Stimulated activated CD4-positive, alpha-beta T cell treated with anti-CD3 and anti-CD28 coated beads, Interleukin-2, amount 100 ng/mL, for 4 hours (primary cell): ENCODE measurements at regions not wholly inside any gene's neighbourhood (a gene's known extent, or its start where the extent isn't known, plus 50 kb on each side); places are given as distances from the start of the nearest gene placed in this dataset.
"Not testable (repeated sequence)": the region's sequence is repeated elsewhere in the genome, so short reads cannot be mapped to it uniquely, and the experiment has no call there.

ENCODE experiments used
- DNase-seq: peaks from one replicate; pipeline ENCODE4 v3.0.0-alpha.2; 2020; ENCODE audit warnings: low read depth

- DNase-seq = no peak
Measured at GRCh38 chr19:33866696-33867095, 70.0 kb downstream of the KCTD15 start.

GRCh38 chr19:33868076-33868735, 71.5 kb downstream of the KCTD15 start:
- DNase-seq = no peak

- no peak for DNase-seq
Measured at GRCh38 chr19:33868788-33869412, 72.2 kb downstream of the KCTD15 start.

- DNase-seq = not testable (repeated sequence)
Measured at GRCh38 chr19:33870298-33870932, 73.7 kb downstream of the KCTD15 start.

DNA sequence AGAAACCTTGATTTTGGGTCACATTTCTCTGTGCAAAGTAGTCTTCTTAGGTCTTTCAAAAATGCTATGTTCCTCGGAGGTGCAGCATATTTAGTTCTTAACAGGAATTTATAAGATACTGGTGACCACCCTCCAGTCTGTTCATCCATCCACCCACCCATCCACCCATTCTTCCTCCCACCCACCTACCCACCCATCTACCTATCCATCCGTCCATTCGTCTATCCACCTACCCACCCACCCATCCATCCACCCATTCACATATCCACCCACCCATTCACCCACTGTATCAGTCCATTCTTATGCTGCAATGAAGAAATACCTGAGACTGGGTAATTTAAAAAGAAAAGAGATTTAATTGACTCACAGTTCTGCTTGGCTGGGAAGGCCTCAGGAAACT, 74.9 kb downstream of the KCTD15 start:
- DNase-seq = no peak

GRCh38 chr19:33872445-33873320, 76.0 kb downstream of the KCTD15 start:
- DNase-seq = no peak

DNA sequence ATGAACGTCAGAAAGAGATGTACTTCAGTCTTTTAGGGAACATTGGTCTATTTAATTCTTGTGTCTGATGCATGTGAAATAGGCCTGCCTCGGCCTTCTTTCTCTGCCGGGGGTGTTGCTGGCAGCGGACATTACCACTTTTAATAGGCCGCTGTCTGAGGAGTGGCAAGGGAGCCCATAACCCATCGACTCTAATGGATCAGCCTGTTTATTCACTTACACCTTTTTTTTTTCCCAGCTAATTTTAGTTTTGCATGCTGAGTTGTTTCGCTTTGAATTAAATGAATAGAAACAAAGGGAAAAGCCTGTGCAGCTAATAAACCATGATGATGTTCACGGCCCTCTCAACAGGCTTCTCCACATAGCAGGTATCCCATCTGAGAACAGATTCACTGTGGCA, 78.4 kb downstream of the KCTD15 start:
- DNase-seq = no peak

- DNase-seq = no peak
Measured at GRCh38 chr19:33876192-33876591, 79.5 kb downstream of the KCTD15 start.

GRCh38 chr19:33878030-33878544, 81.4 kb downstream of the KCTD15 start:
- DNase-seq = no peak

DNA sequence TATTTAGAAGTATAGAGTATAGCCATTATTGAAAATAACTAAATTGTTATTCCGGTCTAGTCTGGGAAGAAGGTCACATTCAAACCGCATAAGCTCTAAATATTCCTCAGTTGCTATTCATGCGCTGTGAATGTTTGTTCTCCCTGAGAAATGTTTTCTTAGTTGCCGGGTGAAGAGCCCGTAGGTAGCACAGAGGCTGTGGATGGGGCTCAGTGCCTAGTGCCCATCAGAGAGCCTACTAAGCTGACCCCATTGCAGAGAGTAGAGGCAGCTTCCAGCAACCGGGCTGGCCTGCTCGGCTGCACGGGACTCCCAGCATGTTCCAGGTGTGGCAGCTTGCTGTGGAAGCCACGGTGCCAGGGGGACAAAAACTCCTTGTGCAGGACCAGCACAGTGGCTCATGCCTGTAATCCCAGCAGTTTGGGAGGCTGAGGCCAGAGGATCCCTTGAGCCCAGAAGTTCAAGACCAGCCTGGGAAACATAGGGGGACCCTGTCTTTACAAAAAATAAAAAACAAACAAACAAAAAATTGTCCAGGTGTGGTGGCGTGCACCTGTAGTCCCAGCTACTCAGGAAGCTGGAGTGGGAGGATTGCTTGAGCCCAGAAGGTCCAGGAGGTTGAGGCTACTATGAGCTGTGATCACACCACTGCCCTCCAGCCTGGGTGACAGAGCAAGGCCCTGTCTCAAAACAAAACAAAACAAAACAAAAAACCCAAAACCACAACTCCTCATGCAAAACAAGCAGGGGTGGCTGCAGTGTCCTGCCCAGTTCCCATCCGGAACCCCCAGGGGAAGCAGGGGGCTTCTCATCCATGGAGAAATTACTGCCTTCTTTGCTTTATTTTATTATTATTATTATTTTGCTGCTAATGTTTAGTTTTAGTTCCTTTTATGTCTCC, 82.5 kb downstream of the KCTD15 start:
- DNase-seq = no peak

DNA sequence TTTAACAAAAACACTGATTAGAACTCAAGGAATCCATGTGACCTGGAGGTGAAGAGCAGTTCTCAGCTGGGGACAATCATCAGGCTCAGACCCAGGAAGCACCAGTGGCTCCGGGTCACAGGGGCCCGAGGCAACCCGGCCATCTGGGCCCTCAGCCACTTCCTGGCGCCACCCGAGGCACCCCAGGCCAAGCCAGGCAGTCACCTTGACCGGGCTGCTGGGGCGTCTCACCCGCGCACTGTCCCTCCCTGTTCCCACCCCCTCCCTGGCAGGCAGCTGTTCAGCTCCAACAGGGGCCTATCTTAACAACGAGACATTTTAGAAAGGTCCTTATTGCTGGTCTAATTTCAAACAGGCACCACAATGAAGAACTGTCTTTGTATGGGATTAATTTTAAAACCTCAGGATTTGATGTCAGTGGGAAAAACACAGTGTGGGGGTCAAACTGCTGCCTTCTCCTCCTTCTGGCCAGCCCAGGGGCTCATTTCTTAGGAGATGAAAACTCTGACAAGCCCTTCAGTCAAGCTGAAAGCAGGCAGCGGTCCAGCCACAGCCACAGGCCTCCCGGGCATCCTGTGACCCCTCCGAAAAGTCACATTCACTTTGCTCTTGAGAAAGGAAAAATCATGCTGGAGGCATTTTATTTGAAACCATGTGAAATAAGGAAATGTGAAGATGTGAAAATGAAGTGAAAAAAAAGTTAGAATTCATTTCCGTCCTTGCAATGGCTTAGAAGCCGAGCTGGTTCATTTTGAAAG, 83.3 kb downstream of the KCTD15 start:
- no peak for DNase-seq

DNA sequence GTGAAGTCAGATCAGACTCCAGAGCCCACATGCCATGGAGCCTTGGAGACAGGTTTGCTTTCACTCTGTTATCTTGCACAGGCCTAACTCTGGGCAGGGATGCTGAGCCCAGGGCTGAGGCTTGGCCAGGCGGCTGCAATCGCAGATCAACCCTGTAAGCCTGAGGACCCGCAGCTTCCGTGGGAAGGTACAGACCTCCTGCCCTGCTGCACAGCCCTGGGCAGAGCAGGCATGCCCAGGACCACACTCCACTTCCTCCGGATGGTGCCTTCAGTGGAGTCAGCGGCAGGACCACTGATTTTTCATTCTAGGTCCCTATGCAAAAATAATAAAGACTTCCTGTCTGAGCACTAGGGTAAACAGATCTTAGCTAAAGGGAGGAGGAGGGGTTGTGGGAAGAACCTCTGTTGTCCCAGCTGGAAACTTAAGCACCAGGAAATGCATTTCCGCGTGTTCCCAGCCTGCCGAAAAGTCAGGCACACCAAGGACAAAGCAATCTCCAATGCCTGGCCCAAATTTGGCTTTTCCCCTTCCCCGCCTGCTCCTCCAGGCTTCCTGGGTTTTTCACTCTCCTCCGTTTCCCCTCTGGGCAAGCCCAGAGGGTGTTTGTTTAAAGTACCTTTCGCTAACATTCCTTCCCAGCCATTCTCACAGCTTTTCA, 87.3 kb downstream of the KCTD15 start:
- DNase-seq = no peak

- no peak for DNase-seq
Measured at GRCh38 chr19:33885236-33885635, 88.6 kb downstream of the KCTD15 start.

- DNase-seq = no peak
Measured at GRCh38 chr19:33887891-33888290, 91.2 kb downstream of the KCTD15 start.

- no peak for DNase-seq
Measured at GRCh38 chr19:33888665-33889064, 92.0 kb downstream of the KCTD15 start.

GRCh38 chr19:33890569-33890968, 93.9 kb downstream of the KCTD15 start:
- no peak for DNase-seq

- no peak for DNase-seq
Measured at GRCh38 chr19:33891773-33892172, 95.1 kb downstream of the KCTD15 start.

GRCh38 chr19:33894787-33895186, 98.1 kb downstream of the KCTD15 start:
- DNase-seq = no peak

DNA sequence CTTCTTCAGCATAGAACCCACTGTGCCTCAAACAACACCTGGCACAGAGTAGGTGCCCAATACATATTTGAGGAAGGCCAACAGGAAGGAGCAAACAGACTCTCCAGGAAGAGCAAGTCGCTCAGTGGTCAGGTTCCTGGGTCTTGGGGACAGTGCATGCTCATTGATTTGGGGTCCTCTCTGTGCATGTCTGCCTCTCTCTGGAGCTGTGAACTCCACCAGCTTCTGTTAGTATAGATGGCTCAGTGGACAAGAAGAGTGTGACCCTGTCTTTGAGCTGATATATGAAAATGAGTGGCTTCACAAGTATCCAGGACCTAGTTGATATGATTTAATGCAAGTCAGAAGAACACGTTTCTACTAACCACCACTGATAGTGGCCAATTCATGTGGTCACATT, 98.7 kb downstream of the KCTD15 start:
- DNase-seq = no peak
